IPS DF 6.9 (cell line): ENCODE measurements at regions not wholly inside any gene's neighbourhood (a gene's known extent, or its start where the extent isn't known, plus 50 kb on each side); places are given as distances from the start of the nearest gene placed in this dataset.
"Not testable (repeated sequence)": the region's sequence is repeated elsewhere in the genome, so short reads cannot be mapped to it uniquely, and the experiment has no call there.

Experiments
- DNase-seq: peaks from one replicate; pipeline ENCODE4 v3.0.0-alpha.2; 2013; ENCODE audit warnings: low read depth, low spot score
- H3K27ac ChIP-seq: one replicate; pipeline ENCODE4 v1.5.1; 2013; ENCODE audit warnings: low read length, control low read depth
- H3K27me3 ChIP-seq: 2 replicates; pipeline ENCODE4 v1.6.1; 2013; ENCODE audit warnings: mild to moderate bottlenecking, low read length; ENCODE audit not compliant: control insufficient read depth, insufficient read depth
- H3K36me3 ChIP-seq: 2 replicates; pipeline ENCODE4 v1.6.1; 2013; ENCODE audit warnings: low read length; ENCODE audit not compliant: control insufficient read depth, insufficient read depth
- H3K4me1 ChIP-seq: 2 replicates; pipeline ENCODE4 v1.6.1; 2013; ENCODE audit warnings: low read length; ENCODE audit not compliant: control insufficient read depth, insufficient read depth
- H3K4me3 ChIP-seq: 2 replicates; pipeline ENCODE4 v1.5.1; 2013; ENCODE audit warnings: mild to moderate bottlenecking, low read length
- H3K9me3 ChIP-seq: 2 replicates; pipeline ENCODE4 v1.6.1; 2013; ENCODE audit warnings: low read length, inconsistent platforms; ENCODE audit not compliant: control insufficient read depth, insufficient read depth
- WGBS: extraction: QIAGEN DNeasy Blood & Tissue Kit; methylation state at CpG from one replicate; pipeline ENCODE4 v1.1.7; 2013; ENCODE audit warnings: mixed read lengths, missing lambda C conversion rate; ENCODE audit not compliant: insufficient read length, insufficient coverage; 5-methylcytosine and 5-hydroxymethylcytosine counted together

- not testable (repeated sequence) for H3K27ac ChIP-seq, H3K9me3 ChIP-seq, DNase-seq, H3K36me3 ChIP-seq, H3K4me1 ChIP-seq, H3K27me3 ChIP-seq, H3K4me3 ChIP-seq
- no CpG with 5 or more reads among the region's 15 CpGs for WGBS
Measured at GRCh38 chr14:105723776-105724175, 197.4 kb downstream of the TMEM121 start.

- not testable (repeated sequence) for H3K36me3 ChIP-seq, H3K27ac ChIP-seq, H3K27me3 ChIP-seq, DNase-seq, H3K4me1 ChIP-seq, H3K9me3 ChIP-seq, H3K4me3 ChIP-seq
- no CpG with 5 or more reads among the region's 8 CpGs for WGBS
Measured at GRCh38 chr14:105729825-105730368, 203.5 kb downstream of the TMEM121 start.

GRCh38 chr14:105730731-105731130 is 204.3 kb downstream of the TMEM121 start:
- not testable (repeated sequence) for H3K27ac ChIP-seq, H3K4me3 ChIP-seq, H3K27me3 ChIP-seq, DNase-seq, H3K4me1 ChIP-seq, H3K9me3 ChIP-seq, H3K36me3 ChIP-seq
- no CpG with 5 or more reads among the region's 7 CpGs for whole genome bisulfite sequencing

- H3K27ac ChIP-seq, H3K9me3 ChIP-seq, DNase-seq, H3K4me1 ChIP-seq, H3K27me3 ChIP-seq, H3K4me3 ChIP-seq, H3K36me3 ChIP-seq: not testable (repeated sequence)
- WGBS = no CpG with 5 or more reads among the region's 31 CpGs
Measured at GRCh38 chr14:105731221-105731985, 205.0 kb downstream of the TMEM121 start.

- no peak overlapping the region for H3K27ac ChIP-seq
- H3K4me3 ChIP-seq = no peak overlapping the region
- H3K4me1 ChIP-seq = no peaks in the 10 kb centered on the region
- H3K36me3 ChIP-seq = no peaks in the 10 kb centered on the region
- peaks cover 4% of the 10 kb centered on the region for H3K9me3 ChIP-seq
- 100% methylated on average over 4 of the region's 22 CpGs for WGBS
- DNase-seq = no peak
- H3K27me3 ChIP-seq = no peaks in the 10 kb centered on the region
Measured at GRCh38 chr14:105733081-105734065, 207.0 kb downstream of the TMEM121 start.

- H3K9me3 ChIP-seq, H3K4me3 ChIP-seq, H3K27ac ChIP-seq, H3K36me3 ChIP-seq, H3K4me1 ChIP-seq, H3K27me3 ChIP-seq, DNase-seq: not testable (repeated sequence)
- WGBS = no CpG with 5 or more reads among the region's 14 CpGs
Measured at GRCh38 chr14:105734241-105734640, 207.9 kb downstream of the TMEM121 start.

GRCh38 chr14:105736331-105736730 is 209.9 kb downstream of the TMEM121 start:
- H3K4me3 ChIP-seq, H3K36me3 ChIP-seq, DNase-seq, H3K9me3 ChIP-seq, H3K27me3 ChIP-seq, H3K27ac ChIP-seq, H3K4me1 ChIP-seq: not testable (repeated sequence)
- WGBS = no CpG with 5 or more reads among the region's 20 CpGs

GRCh38 chr14:105737504-105738246 is 211.3 kb downstream of the TMEM121 start:
- no CpG with 5 or more reads among the region's 17 CpGs for WGBS
- H3K4me3 ChIP-seq = no peak overlapping the region
- no peaks in the 10 kb centered on the region for H3K4me1 ChIP-seq
- no peaks in the 10 kb centered on the region for H3K36me3 ChIP-seq
- peaks cover 2% of the 10 kb centered on the region for H3K9me3 ChIP-seq
- H3K27ac ChIP-seq = no peak overlapping the region
- DNase-seq = no peak
- no peaks in the 10 kb centered on the region for H3K27me3 ChIP-seq

GRCh38 chr14:105738638-105739037 is 212.3 kb downstream of the TMEM121 start:
- WGBS = no CpG with 5 or more reads among the region's 8 CpGs
- Histone ChIP-seq H3K9me3 (peaks cover 2% of the 10 kb centered on the region), H3K4me3 (no peak overlapping the region), H3K4me1 (no peaks in the 10 kb centered on the region), H3K36me3 (no peaks in the 10 kb centered on the region), H3K27ac (no peak overlapping the region), H3K27me3 (no peaks in the 10 kb centered on the region)
- DNase-seq = no peak
